Activated T-cell treated with anti-CD3 and anti-CD28 coated beads, Interleukin-2, amount 50 U/mL, for 4 hours (primary cell): ENCODE measurements at regions not wholly inside any gene's neighbourhood (a gene's known extent, or its start where the extent isn't known, plus 50 kb on each side); places are given as distances from the start of the nearest gene placed in this dataset.

ENCODE experiments used
- ATAC-seq, 2 donors: fragments of 200-7000 bp; cut with Tn5 transposase; one replicate each; pipeline ENCODE4 v1.10.0; 2021
- DNase-seq: peaks from one replicate; pipeline ENCODE4 v3.0.0-alpha.2; 2020
- H3K27me3 Mint-ChIP-seq: one replicate; pipeline ENCODE4 v1.8.0; 2021; ENCODE audit warnings: low read depth, mixed read lengths
- H3K36me3 Mint-ChIP-seq: one replicate; pipeline ENCODE4 v1.8.0; 2022; ENCODE audit warnings: mixed read lengths; ENCODE audit not compliant: insufficient read depth
- H3K4me1 Mint-ChIP-seq: one replicate; pipeline ENCODE4 v1.8.0; 2021; ENCODE audit warnings: low read depth, mixed read lengths
- H3K4me3 Mint-ChIP-seq: one replicate; pipeline ENCODE4 v1.8.0; 2021; ENCODE audit warnings: mild to moderate bottlenecking, moderate library complexity, mixed read lengths
- H3K9me3 Mint-ChIP-seq: one replicate; pipeline ENCODE4 v1.8.0; 2021; ENCODE audit warnings: mixed read lengths

- H3K4me3 Mint-ChIP-seq = no peak overlapping the region
- no peak for ATAC-seq
- H3K27me3 Mint-ChIP-seq = peaks cover 51% of the 10 kb centered on the region
- H3K36me3 Mint-ChIP-seq = no peaks in the 10 kb centered on the region
- no peak for DNase-seq
- no peaks in the 10 kb centered on the region for H3K9me3 Mint-ChIP-seq
- no peaks in the 10 kb centered on the region for H3K4me1 Mint-ChIP-seq
Observed at GRCh38 chr16:66265556-66266141, 100.8 kb upstream of the CDH5 start.

GRCh38 chr16:66265048-66265415 is 101.5 kb upstream of the CDH5 start:
- no peaks in the 10 kb centered on the region for H3K36me3 Mint-ChIP-seq
- no peak for ATAC-seq
- H3K4me3 Mint-ChIP-seq = no peak overlapping the region
- H3K27me3 Mint-ChIP-seq = peaks cover 50% of the 10 kb centered on the region
- H3K9me3 Mint-ChIP-seq = no peaks in the 10 kb centered on the region
- no peak for DNase-seq
- no peaks in the 10 kb centered on the region for H3K4me1 Mint-ChIP-seq

- no peak overlapping the region for H3K4me3 Mint-ChIP-seq
- H3K9me3 Mint-ChIP-seq = no peaks in the 10 kb centered on the region
- H3K36me3 Mint-ChIP-seq = no peaks in the 10 kb centered on the region
- peaks cover 49% of the 10 kb centered on the region for H3K27me3 Mint-ChIP-seq
- DNase-seq = no peak
- ATAC-seq = no peak
- no peaks in the 10 kb centered on the region for H3K4me1 Mint-ChIP-seq
Observed at GRCh38 chr16:66264311-66265047, 102.0 kb upstream of the CDH5 start.

- Mint-ChIP-seq H3K27me3 (peaks cover 46% of the 10 kb centered on the region), H3K9me3 (no peaks in the 10 kb centered on the region), H3K4me3 (no peak overlapping the region), H3K36me3 (no peaks in the 10 kb centered on the region), H3K4me1 (no peaks in the 10 kb centered on the region)
- ATAC-seq = no peak
- no peak for DNase-seq
Observed at GRCh38 chr16:66263973-66264310, 102.5 kb upstream of the CDH5 start.

- no peaks in the 10 kb centered on the region for H3K9me3 Mint-ChIP-seq
- peaks cover 45% of the 10 kb centered on the region for H3K27me3 Mint-ChIP-seq
- DNase-seq = no peak
- H3K4me1 Mint-ChIP-seq = no peaks in the 10 kb centered on the region
- H3K4me3 Mint-ChIP-seq = no peak overlapping the region
- ATAC-seq = no peak
- no peaks in the 10 kb centered on the region for H3K36me3 Mint-ChIP-seq
Observed at GRCh38 chr16:66263168-66263972, 103.1 kb upstream of the CDH5 start.

- Mint-ChIP-seq H3K9me3 (no peaks in the 10 kb centered on the region), H3K27me3 (peaks cover 38% of the 10 kb centered on the region), H3K36me3 (no peaks in the 10 kb centered on the region), H3K4me1 (no peaks in the 10 kb centered on the region), H3K4me3 (no peak overlapping the region)
- DNase-seq (no peak), ATAC-seq (no peak)
Observed at GRCh38 chr16:66262253-66263167, 104.0 kb upstream of the CDH5 start.

GRCh38 chr16:66261826-66262225 is 104.7 kb upstream of the CDH5 start:
- no peaks in the 10 kb centered on the region for H3K9me3 Mint-ChIP-seq
- peaks cover 40% of the 10 kb centered on the region for H3K27me3 Mint-ChIP-seq
- no peaks in the 10 kb centered on the region for H3K4me1 Mint-ChIP-seq

GRCh38 chr16:66260522-66261254 is 105.8 kb upstream of the CDH5 start:
- Mint-ChIP-seq H3K36me3 (no peaks in the 10 kb centered on the region), H3K4me1 (no peaks in the 10 kb centered on the region), H3K4me3 (no peak overlapping the region), H3K9me3 (no peaks in the 10 kb centered on the region), H3K27me3 (peaks cover 30% of the 10 kb centered on the region)
- no peak for DNase-seq
- ATAC-seq = no peak

More at GRCh38 chr16:66261826-66262225, 104.7 kb upstream of the CDH5 start:
- DNase-seq (no peak), ATAC-seq (no peak)
- no peaks in the 10 kb centered on the region for H3K36me3 Mint-ChIP-seq
- H3K4me3 Mint-ChIP-seq = no peak overlapping the region

GRCh38 chr16:66258916-66259845 is 107.3 kb upstream of the CDH5 start:
- Mint-ChIP-seq H3K4me3 (no peak overlapping the region), H3K4me1 (no peaks in the 10 kb centered on the region), H3K36me3 (no peaks in the 10 kb centered on the region), H3K27me3 (peaks cover 19% of the 10 kb centered on the region), H3K9me3 (no peaks in the 10 kb centered on the region)
- DNase-seq (no peak), ATAC-seq (no peak)

GRCh38 chr16:66256919-66257318 is 109.6 kb upstream of the CDH5 start:
- Mint-ChIP-seq H3K36me3 (no peaks in the 10 kb centered on the region), H3K27me3 (peaks cover 13% of the 10 kb centered on the region), H3K9me3 (no peaks in the 10 kb centered on the region), H3K4me3 (no peak overlapping the region), H3K4me1 (no peaks in the 10 kb centered on the region)
- DNase-seq = no peak
- ATAC-seq = no peak

- Mint-ChIP-seq H3K9me3 (no peaks in the 10 kb centered on the region), H3K4me1 (no peaks in the 10 kb centered on the region), H3K36me3 (no peaks in the 10 kb centered on the region), H3K27me3 (peaks cover 20% of the 10 kb centered on the region), H3K4me3 (no peak overlapping the region)
- DNase-seq (no peak), ATAC-seq (no peak)
Observed at GRCh38 chr16:66255647-66256046, 110.8 kb upstream of the CDH5 start.

- Mint-ChIP-seq H3K4me1 (no peaks in the 10 kb centered on the region), H3K9me3 (no peaks in the 10 kb centered on the region), H3K4me3 (no peak overlapping the region), H3K36me3 (no peaks in the 10 kb centered on the region), H3K27me3 (peaks cover 20% of the 10 kb centered on the region)
- ATAC-seq (no peak), DNase-seq (no peak)
Observed at GRCh38 chr16:66254751-66255150, 111.7 kb upstream of the CDH5 start.

GRCh38 chr16:66254106-66254505 is 112.4 kb upstream of the CDH5 start:
- no peaks in the 10 kb centered on the region for H3K36me3 Mint-ChIP-seq
- no peaks in the 10 kb centered on the region for H3K4me1 Mint-ChIP-seq
- no peaks in the 10 kb centered on the region for H3K9me3 Mint-ChIP-seq
- peaks cover 20% of the 10 kb centered on the region for H3K27me3 Mint-ChIP-seq
- DNase-seq (no peak), ATAC-seq (no peak)
- no peak overlapping the region for H3K4me3 Mint-ChIP-seq
